ENCODE measurements at regions not wholly inside any gene's neighbourhood (a gene's known extent, or its start where the extent isn't known, plus 50 kb on each side); places are given as distances from the start of the nearest gene placed in this dataset.
"Not testable (repeated sequence)": the region's sequence is repeated elsewhere in the genome, so short reads cannot be mapped to it uniquely, and the experiment has no call there.

DNA sequence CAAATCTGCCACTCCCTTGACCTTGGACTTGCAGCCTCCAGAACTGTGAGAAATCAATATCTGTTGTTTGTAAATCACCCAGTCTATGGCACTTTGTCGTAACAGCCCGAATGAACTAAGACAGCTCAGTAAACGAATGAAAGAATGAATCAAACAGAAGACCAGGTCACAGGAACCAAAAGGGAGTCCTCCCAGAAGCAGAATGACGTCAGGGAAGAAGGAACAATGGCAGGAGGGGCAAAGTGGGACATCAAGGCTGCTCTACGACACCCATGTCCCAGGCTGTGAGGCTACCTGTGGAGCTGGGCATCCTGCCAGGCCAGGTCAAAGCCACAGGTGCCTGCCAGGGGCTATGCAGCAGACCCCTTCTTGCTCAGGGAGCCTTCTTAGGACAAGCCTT, 267.2 kb upstream of the PFKP start:
- no peak for DNase-seq (ENCODE audit: low read depth)

GRCh38 chr10:2798336-2799022, 268.9 kb upstream of the PFKP start:
- no peak for DNase-seq (ENCODE audit: low read depth)

DNA sequence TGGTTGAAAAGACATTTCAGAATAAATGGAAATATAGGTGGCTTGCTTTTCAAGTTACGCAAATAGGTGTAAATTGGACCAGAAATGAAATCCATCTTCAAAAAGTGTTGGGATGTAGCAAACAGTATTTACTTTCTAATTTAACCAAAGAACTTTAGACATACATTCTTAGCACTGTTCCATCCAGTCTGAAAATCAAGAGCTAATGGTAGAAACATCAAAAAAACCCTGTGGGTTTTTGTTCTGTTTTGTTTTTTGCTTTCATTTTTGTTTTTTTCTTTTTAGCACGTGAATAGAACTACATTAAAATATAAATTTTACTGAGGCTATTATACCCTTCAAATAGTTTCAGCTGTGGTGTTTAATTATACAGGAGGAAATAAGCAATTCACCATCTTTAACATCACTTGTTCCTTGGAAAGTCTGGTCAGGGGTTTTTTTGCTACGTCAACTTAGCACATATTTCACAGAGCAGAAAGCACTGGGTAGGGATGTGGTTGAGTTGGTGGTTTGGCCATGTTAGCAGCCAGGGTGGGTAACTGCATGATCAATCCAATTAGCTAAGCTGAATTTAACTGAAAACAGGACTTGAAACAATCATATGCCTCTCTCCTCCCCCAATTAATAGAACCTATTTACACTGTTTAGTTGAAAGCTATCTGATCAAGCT, 275.4 kb upstream of the PFKP start:
- DNase-seq (ENCODE audit: low read depth), result no peak

- DNase-seq (ENCODE audit: low read depth), result no peak
Measured at GRCh38 chr10:2790396-2791188, 276.8 kb upstream of the PFKP start.

DNA sequence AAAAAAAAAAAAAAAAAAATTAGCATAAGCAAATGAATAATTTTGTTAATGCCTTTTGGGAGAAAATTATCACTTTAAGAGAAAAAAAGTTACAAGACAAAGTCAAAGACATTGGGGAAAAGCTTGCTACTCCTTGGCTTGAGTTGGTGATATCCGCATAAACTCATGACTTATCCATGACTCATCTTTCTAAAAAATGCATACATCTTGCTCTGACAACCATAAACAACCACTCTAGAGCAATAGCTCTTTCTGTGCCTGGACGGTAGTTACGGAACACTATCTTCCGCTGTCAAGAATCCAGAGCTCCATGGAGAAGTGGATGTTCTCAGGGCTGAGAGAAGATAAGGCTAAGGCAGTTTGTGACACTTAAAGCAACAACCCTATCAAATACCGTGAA, 281.1 kb upstream of the PFKP start:
- DNase-seq (ENCODE audit: low read depth), result no peak

DNA sequence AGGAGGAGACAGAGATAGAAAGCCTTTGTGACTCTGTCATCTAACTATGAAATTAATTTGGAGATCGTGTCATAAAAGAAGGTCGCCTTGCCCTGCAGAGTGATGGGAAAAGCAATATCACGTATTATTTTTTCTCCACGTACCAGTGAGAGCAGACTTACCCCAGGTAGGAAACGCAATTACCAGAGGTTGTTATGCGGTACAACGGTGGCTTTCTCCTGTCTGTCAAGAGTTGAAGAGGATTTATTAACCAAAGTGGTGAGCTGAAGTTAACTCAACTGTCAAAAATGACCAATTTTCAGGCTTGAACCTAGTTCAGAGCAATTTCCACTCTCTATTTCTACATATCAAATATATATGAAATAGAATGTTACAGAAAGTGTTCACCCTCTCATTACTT, 282.6 kb upstream of the PFKP start:
- no peak for DNase-seq (ENCODE audit: low read depth)

GRCh38 chr10:2782950-2783349, 284.4 kb upstream of the PFKP start:
- DNase-seq (ENCODE audit: low read depth), result no peak

DNA sequence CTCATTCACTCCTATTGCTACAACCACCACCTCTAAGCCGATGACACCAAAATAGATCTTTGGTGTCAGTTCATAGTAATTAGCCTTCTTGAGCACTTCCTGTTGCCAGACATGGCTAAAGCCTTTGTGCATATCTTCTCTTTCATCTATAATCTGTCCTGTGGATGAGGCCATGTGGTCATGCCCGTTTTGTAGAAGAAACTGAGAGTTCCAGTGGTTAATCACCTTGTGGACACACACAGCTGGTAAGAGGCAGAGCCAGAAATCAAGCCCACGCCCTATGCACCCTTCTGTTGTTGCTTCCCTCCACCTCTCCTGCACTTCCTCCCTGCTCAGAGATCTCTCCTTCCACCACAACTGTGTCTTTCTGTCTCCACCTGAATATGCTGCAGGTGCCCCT, 285.1 kb upstream of the PFKP start:
- no peak for DNase-seq (ENCODE audit: low read depth)

DNA sequence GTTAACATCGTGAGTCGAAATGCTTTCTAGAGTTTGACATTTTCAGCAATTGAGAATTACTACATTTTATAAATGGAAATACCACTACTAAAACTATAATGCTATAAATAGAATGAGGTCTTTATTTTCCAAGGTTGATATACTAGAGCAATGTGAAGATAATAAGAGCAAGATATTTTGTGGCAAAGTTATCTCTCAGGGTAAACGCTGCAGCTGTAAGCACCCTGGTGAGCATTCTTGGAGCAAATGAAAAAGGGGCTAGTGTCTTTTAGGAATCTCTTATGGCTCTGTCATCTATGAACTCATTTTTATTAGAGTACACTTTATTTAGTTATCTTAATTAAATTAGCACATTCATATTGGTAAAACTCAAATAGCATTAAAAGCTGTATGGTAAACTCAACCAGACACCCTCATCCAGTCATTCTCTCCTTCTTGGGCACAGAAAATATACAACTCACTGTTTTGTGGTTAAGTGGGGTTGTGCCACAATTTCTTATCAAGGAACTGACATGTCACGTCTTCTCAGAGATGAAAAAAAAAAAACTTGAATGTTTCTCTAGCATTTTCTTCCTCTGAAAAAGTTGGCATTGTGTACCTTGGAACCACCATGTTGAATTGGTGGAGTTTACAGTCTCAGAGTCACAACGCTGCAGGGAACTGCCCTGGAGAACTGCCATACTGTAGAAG, 289.5 kb upstream of the PFKP start:
- DNase-seq (ENCODE audit: low read depth), result no peak

DNA sequence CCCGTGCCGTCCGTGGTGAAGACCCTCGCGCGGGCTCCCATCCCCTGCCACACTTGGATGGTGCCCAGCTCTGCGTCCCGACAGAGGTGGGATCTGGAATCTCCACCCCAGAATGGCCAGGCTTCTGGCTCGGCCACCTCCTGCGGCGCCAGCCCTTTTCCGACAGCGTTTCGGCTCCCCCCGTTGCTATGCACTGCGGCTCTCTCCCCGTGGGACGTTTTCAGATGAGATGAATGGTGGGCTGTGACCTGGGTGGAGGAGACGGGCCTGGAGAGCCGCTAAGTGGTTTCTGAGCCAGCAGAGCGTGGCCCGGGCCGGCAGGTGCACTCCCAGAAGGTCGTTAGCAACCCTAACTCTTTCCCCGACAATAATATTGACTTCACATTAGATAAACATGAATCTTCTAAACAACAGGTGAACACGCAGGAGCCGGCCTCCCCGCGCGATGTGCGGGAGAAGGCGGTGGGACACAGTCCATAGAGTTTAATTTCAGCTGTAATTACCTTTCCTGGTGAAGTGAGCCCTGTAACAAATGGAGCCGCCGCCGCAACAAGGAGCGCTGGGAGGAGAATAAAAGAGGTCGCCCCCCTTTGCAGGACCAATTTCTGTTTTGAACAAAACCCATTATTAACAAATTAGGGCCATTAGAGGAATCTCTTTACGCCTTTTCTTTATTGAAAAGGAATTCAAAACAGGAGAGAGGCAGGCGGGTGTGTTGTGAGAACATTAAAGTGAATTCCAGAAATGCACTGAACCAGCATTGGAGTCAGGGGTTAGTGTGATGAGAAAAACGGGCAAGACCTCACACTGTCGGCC, 294.3 kb upstream of the PFKP start:
- DNase-seq (ENCODE audit: low read depth), result no peak

GRCh38 chr10:2772135-2772534, 295.2 kb upstream of the PFKP start:
- no peak for DNase-seq (ENCODE audit: low read depth)

- DNase-seq (ENCODE audit: low read depth), result not testable (repeated sequence)
Measured at GRCh38 chr10:2767293-2767692, 300.1 kb upstream of the PFKP start.

- no peak for DNase-seq (ENCODE audit: low read depth)
Measured at GRCh38 chr10:2761971-2762370, 305.4 kb upstream of the PFKP start.

DNA sequence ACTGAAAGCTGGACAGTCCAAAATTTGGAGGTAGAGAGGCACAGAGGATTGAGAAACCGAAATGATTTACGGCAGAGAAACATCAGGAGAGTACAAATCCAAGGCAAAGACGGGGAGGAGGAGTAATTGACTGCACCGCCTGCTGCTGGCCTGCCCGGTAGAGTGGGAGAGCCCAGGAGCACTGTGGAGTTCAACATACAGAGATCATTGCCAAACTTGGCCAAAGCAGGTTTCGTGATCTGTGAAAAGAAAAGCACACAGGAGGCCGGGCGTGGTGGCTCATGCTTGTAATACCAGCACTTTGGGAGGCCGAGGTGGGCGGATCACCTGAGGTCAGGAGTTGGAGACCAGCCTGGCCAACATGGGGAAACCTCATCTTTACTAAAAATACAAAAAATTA, 306.0 kb upstream of the PFKP start:
- no peak for DNase-seq (ENCODE audit: low read depth)

- DNase-seq (ENCODE audit: low read depth), result no peak
Measured at GRCh38 chr10:2760736-2761135, 306.6 kb upstream of the PFKP start.

DNA sequence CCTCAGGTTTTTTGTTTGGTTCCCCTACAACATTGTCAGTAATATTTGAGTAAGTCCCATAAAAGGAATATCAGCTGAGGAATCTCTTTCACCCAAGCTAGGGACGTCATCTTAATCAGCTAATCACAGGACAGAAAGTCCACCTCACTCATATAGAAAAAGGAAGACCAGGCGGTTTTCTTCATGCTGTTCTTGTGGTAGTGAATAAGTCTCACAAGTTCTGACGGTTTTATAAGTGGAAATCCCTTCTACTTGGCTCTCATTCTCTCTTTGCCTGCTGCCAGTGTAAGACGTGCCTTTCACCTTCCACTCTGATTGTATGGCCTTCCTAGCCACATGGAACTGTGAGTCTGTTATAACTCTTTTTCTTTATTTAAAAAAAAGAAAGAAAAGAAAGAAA, 308.1 kb upstream of the PFKP start:
- no peak for DNase-seq (ENCODE audit: low read depth)

- no peak for DNase-seq (ENCODE audit: low read depth)
Measured at GRCh38 chr10:2754943-2755342, 312.4 kb upstream of the PFKP start.

DNA sequence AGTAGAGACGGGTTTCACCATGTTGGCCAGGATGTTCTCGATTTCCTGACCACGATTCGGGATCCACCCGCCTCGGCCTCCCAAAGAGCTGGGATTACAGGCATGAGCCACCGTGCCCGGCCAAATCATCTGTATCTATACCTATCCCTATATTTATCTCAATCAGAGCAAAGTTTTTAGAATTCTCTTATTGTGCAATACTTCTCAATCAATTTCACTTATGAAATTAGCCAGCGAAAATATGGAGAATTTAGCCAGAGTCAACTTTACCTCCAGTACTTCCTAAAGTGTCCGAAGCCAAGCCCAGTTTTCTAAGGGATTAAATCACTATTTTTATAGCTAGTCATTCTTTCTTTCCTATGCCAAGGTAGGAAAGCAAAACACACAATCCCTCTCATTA, 319.1 kb upstream of the PFKP start:
- no peak for DNase-seq (ENCODE audit: low read depth)

DNA sequence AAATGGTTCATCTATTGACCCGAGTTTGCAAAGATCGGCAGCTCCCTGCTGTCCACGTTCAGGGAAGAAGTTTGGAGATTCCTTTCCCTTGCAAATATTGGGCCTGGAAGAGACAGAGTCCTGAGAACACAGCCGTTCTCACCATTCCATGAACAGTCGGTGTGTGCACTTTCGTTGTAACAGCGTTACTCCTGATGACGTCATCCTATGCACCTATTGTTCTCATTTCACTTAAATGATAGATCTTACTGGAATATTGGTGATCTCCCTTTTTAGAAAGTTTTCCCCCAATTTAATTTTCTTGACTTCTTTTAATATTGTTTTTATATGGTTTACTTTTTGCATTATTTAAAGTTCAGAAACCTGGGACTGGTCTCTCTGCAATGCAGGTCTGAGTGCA, 320.7 kb upstream of the PFKP start:
- no peak for DNase-seq (ENCODE audit: low read depth)

DNA sequence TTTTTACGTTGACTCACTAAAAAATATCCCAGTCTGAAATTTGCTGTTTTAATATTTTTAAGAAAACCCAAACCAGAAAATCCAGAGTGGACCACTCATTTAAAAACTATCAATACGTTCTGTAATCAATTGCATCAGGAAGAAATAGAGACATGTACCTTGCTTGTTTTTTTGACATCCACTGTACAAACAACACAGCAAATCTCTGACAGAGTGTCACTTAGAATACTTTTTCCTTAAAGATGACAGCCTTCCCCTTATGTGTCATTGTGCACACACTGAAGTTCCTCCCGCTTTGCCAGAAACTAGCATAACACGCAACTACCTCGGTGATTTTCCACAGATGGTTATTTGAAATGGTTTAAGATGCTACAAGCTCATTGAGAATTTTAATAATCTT, 321.7 kb upstream of the PFKP start:
- no peak for DNase-seq (ENCODE audit: low read depth)
